Middle frontal gyrus (tissue), 1 donor: ENCODE measurements at regions not wholly inside any gene's neighbourhood (a gene's known extent, or its start where the extent isn't known, plus 50 kb on each side); places are given as distances from the start of the nearest gene placed in this dataset.
A peak's percentile ranks its signal among the peaks of the same experiment; 100 is the strongest.

Experiments
- DNase-seq: peaks from one replicate; pipeline ENCODE4 v3.0.0-alpha.2; 2015; ENCODE audit warnings: low spot score; ENCODE audit errors: extremely low spot score

GRCh38 chr13:59521549-59521948 lies 642.2 kb downstream of the DIAPH3 start:
- DNase-seq: no peak

- DNase-seq: no peak
These were observed 641.1 kb downstream of the DIAPH3 start for GRCh38 chr13:59522652-59523051.

GRCh38 chr13:59527500-59527899 lies 636.2 kb downstream of the DIAPH3 start:
- no peak for DNase-seq

- DNase-seq: peak; percentile 8
These were observed 632.1 kb downstream of the DIAPH3 start for GRCh38 chr13:59531571-59532091.

- no peak for DNase-seq
These were observed 631.3 kb downstream of the DIAPH3 start for GRCh38 chr13:59532405-59532804.

DNA sequence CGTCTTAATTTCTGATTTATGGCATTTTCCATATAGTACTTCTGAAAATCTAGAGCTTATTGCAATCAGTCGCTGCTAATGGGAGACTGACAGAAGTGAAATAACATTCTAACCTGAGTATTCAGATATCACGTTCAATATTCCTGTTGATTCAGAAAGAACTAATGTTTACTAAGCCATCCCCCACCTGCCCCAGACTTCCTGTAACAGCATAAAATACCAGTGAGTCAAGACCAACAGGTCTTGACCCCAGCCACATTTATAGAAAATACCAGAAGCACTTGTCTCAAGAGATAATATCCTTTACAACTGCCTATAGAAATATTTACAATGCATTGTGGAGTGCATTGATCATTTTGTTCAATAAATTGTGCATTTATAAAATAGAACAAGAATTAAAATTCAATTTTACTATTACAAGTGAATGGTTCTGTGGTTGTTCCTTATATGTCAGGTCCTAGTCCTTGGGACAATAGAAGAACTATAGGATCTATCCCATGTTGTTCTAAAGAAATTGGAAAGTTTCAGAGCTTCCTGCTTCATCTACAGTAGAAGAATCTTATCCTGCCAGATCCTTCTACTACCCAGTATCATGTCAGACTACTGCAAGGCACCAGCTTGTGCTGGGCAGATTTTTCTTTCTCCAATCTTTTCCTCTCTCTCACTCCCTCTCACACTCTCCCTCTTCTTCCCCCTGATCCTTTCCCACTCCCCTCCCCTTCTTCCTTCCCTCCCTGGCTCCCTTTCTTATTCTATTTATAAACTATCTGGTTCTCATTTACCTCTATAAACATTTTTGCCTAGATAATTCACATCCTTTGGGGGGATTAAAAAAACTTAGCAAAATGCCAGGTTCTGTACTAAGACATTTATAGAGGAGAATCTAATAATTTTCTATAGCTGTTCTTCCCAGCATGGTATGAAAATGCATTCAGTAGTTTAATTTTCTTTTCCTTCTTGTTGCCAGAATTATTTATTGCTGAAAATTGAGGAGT lies 629.9 kb downstream of the DIAPH3 start:
- DNase-seq: no peak

GRCh38 chr13:59534806-59535205 lies 628.9 kb downstream of the DIAPH3 start:
- no peak for DNase-seq

DNA sequence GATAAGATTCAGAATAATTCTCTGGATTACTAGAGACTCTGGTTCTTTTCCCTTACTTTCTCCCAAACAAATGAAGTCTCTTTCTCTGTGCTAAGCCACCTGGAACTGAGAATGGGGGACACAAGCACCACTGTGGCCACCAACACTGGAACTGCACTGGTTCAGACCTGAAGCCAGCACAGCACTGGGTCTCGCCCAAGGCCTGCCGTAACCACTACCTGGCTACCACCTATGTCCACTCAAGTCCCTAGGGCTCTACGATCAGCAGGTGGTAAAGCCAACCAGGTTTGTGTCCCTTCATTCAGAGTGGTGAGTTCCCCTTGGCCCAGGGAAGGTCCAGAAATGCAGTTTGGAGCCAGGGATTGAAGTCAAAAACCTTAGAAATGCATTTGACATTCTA lies 626.2 kb downstream of the DIAPH3 start:
- DNase-seq: no peak

DNA sequence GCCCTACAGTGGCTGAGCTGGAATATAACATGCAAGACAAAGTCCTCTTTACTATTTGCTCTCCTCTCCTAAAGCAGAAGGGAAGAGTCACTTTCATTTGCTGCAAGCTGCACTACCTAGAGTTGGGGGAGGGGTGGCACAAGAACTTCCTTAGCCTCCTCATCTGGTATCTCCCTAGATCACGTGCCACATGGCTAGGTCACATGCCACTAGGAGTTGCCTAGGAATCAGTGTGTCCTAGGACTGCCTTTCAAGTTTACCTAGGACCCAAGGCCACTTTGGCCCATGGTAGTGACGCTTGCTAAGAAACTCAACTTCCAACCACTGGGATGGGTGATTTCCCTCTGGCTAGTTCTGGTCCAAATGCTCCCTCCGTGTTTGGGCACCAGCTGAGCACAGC lies 625.2 kb downstream of the DIAPH3 start:
- DNase-seq: no peak

GRCh38 chr13:59542303-59542702 lies 621.4 kb downstream of the DIAPH3 start:
- no peak for DNase-seq

GRCh38 chr13:59543418-59543817 lies 620.3 kb downstream of the DIAPH3 start:
- no peak for DNase-seq

- no peak for DNase-seq
These were observed 618.7 kb downstream of the DIAPH3 start for GRCh38 chr13:59545007-59545406.

DNA sequence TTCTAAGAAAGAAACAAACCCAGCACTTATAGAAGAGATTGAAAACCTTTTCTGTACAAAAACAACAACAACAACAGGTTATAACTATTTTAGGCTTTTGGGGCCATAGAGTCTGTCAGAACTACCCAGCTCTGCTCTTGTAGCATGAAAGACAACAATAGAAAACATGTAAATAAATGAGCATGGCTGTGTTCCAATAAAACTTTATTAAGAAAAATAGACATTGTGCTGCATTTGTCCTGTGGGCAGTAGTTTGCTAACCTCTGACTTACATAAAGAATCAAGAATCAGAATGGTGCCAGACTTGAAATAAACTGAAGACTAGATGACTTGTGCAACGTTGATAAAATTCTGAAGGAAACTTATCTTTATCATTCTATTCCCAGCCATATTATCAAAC lies 617.5 kb downstream of the DIAPH3 start:
- DNase-seq: no peak

GRCh38 chr13:59547950-59548349 lies 615.8 kb downstream of the DIAPH3 start:
- no peak for DNase-seq

DNA sequence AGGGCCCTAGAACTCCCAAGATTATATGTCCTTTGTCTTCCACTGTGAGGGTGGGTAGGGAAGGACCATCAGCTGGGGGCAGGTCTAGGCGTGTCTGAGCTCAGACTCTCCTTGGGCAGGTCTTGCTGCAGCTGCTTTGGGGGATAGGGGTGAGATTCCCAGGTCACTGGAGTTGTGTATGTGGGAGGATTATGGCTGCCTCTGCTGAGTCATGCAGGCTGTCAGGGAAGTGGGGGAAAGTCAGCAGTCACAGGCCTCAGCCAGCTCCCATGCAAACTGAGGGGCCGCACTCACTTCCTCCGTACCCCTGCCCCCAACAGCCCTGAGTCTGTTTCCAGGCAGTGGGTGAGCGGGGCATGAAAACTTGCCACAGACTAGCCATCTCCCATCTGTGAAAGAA lies 600.8 kb downstream of the DIAPH3 start:
- no peak for DNase-seq

DNA sequence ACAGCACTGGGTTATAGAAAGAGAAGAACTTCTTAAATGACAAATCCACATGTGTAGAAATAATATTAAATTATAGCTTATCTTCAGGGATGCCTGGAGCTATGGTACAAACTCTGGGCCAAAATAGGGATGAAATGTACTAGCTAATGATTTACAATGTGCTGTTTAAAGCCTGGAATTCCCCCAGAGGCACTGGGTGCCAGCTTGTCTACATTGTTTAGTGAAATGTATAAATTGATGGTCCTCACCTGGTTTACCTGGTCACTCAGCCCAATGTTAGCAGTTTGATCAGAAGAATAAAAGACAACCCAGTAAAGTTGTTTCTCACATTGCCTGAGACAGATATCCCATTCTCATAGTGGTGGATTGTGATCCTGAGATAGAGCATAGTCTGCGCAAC lies 597.2 kb downstream of the DIAPH3 start:
- DNase-seq: no peak

- DNase-seq: no peak
These were observed 595.4 kb downstream of the DIAPH3 start for GRCh38 chr13:59568306-59568705.

DNA sequence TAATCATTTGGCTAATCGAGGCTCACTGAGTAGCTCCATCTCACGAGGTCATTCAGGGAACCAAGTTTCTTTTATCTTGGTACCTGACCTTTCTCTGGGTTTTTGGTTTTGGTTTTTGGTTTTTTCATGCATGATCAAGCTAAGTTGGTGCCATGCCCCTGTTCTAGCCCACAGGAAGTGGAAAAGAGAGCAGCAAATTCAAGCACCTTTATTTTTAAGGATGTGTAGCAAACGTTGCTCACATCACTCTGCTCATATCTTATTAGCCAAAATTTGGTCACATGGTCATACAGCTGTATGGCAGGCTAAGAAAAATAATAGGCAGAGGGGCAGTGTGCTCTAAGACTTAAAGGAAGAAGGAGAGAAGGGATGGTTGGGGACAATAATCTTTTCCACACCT lies 593.5 kb downstream of the DIAPH3 start:
- DNase-seq: no peak

DNA sequence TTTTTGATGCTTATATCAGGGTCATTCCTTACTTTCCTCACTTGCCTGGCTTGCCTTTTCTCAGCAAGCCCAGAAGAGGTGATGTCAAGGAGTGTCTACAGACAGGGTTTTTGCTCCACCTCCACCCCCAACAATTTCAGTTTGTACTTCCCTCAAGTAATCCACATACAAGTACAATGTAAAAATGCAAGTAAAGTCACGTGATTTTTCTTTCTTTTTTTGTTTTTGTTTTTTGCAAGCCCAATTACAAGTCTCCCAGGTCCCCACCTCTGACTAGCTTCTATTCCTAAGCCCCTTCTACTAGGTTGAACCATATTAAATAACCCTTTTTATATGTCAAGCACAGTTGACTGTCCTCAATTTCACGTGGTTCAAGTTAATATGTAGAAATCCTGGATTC lies 579.6 kb downstream of the DIAPH3 start:
- DNase-seq: no peak

DNA sequence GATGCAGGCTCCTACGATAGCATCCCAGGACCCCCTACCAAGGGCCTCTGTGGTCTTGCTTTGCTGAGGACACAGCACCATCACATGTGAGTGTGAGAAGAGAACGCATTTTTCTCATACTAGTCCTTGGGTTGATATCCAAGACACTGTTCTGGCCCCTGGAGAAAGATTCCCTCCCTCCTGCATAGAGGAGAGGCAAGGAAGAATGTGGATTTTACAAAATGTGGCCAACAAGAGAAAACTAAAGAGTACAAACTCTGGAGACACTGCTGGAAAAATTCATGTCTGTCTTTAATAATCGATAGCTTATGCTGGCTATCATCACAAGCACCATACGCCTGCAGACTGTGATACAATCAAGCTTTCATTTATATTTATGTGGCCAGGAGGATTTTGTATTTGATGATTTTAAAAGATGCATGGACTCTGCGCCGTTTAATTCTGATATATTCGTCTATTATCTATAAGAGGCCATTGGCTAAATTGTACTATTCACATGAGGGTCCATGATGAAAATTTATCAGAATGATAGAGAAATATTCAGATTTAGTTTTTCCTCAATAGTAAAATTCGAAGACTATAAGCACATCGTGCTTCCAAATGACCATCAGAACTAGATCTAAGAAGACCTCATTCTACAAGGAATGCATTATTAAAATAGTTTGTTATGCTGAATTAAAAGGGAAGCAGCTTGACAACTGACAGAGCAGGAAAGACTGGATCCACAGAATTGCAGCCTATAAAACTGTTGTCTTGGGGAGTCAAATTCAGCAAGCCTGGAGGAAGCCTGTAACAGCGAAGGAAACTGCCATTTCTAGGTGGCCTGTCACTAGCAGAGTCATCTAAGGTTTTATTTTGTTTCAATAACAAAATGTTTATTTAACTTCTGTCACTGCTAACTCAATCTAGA lies 578.7 kb downstream of the DIAPH3 start:
- no peak for DNase-seq

DNA sequence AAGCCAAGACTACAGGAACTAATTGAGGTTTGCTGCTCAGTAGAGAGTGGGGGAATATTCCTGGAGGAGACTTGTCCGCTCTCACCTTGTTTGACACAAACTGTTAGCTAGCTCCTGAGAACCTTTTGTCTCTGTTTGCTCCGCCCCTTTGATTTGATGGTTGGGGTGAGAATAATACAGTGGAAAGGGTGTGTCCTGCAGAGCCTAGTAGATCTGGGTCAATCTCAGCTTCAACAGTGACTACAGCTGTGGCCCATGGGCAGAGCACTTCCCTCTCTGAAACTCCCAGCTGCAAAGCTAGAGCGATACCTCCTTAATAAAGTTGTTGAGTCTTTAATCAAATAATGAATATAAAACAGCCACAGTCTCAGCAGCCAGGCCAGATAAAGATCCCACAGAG lies 576.7 kb downstream of the DIAPH3 start:
- DNase-seq: no peak
